ENCODE measurements at regions not wholly inside any gene's neighbourhood (a gene's known extent, or its start where the extent isn't known, plus 50 kb on each side); places are given as distances from the start of the nearest gene placed in this dataset.

DNA sequence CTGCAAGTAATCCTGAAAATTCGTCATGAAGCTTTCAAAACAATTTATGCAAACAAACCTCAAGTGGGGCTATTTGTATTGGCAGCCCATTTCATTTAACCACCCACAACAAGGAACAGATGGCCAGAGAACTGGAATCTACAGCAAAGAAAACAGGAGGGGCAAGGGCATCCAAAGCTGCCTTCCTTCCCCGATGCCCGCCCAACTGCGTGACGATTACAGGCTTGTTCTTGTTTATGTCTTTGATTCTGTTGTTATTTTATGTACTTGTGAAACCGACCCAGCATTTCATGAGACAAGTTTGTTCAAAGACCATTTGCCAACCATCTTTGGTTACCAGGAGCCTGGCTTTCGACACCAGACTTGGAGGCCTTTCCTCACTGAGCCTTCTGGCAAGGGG, 59.1 kb upstream of the IRX6 start:
- Histone ChIP-seq H3K9me3 (ENCODE audit: insufficient read depth, low read depth) (no peaks in the 10 kb centered on the region), H3K4me1 (replicated peaks; ENCODE audit: insufficient read depth) (no peaks in the 10 kb centered on the region), H3K27me3 (ENCODE audit: insufficient read depth, low read depth) (no peaks in the 10 kb centered on the region; the same call in 1 of the 2 replicates), H3F3A (ENCODE audit: insufficient read depth, low read depth) (no peaks in the 10 kb centered on the region), H2AFZ (no peak overlapping the region), H3K36me3 (ENCODE audit: low read depth) (no peaks in the 10 kb centered on the region), H3K9me2 (ENCODE audit: insufficient read depth) (no peaks in the 10 kb centered on the region), H3K4me3 (no peak overlapping the region), H4K20me1 (ENCODE audit: insufficient read depth) (no peaks in the 10 kb centered on the region), H3K4me2 (no peak overlapping the region), H3K27ac (no peak overlapping the region), H3K79me2 (ENCODE audit: low read depth) (no peaks in the 10 kb centered on the region)
- ChIA-PET POLR2A (ENCODE audit: unreplicated experiment) (no interaction called here), CTCF (no interaction called here)
- DNase-seq = no peak
- intact Hi-C loops (cut with micrococcal nuclease; ENCODE audit: unreplicated experiment) = no loop called here
- no TSS peak for BruUV-seq (replicated peaks)
- TF ChIP-seq, protein P1, sequence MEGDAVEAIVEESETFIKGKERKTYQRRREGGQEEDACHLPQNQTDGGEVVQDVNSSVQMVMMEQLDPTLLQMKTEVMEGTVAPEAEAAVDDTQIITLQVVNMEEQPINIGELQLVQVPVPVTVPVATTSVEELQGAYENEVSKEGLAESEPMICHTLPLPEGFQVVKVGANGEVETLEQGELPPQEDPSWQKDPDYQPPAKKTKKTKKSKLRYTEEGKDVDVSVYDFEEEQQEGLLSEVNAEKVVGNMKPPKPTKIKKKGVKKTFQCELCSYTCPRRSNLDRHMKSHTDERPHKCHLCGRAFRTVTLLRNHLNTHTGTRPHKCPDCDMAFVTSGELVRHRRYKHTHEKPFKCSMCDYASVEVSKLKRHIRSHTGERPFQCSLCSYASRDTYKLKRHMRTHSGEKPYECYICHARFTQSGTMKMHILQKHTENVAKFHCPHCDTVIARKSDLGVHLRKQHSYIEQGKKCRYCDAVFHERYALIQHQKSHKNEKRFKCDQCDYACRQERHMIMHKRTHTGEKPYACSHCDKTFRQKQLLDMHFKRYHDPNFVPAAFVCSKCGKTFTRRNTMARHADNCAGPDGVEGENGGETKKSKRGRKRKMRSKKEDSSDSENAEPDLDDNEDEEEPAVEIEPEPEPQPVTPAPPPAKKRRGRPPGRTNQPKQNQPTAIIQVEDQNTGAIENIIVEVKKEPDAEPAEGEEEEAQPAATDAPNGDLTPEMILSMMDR (conservative IDR thresholded peaks at IDR 0.05) = no peak
- TF ChIP-seq EZH2 (IDR thresholded peaks at IDR 0.05; ENCODE audit: low read depth) = no peak

DNA sequence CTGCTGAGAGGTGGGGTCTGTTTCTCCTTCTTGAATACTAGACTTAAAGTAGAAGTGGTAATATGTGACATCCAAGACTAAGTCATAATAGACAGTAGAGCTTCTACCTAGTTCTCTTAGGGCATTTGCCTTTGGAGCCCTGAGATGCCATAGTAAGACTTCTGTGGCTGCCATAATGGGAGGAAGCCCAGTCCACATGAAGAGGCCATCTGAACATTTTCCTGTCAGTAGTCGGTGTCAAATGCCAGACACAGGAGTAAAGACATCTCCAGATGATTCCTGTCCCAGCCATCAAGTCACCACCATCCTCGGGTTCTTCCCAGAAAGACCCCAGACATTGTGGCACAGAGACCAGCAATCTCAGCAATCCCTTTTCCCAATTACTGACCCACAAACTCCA, 58.1 kb upstream of the IRX6 start:
- no TSS peak for BruUV-seq (replicated peaks)
- Histone ChIP-seq H3K4me1 (replicated peaks; ENCODE audit: insufficient read depth) (no peaks in the 10 kb centered on the region), H3F3A (ENCODE audit: insufficient read depth, low read depth) (no peaks in the 10 kb centered on the region), H3K4me3 (no peak overlapping the region), H4K20me1 (ENCODE audit: insufficient read depth) (no peaks in the 10 kb centered on the region), H3K36me3 (ENCODE audit: low read depth) (no peaks in the 10 kb centered on the region), H2AFZ (no peak overlapping the region), H3K9me3 (ENCODE audit: insufficient read depth, low read depth) (no peaks in the 10 kb centered on the region), H3K4me2 (no peak overlapping the region), H3K9me2 (ENCODE audit: insufficient read depth) (no peaks in the 10 kb centered on the region), H3K27ac (no peak overlapping the region), H3K79me2 (ENCODE audit: low read depth) (no peaks in the 10 kb centered on the region), H3K27me3 (ENCODE audit: insufficient read depth, low read depth) (no peaks in the 10 kb centered on the region; the same call in 1 of the 2 replicates)
- ChIA-PET POLR2A (ENCODE audit: unreplicated experiment) (no interaction called here), CTCF (no interaction called here)
- intact Hi-C loops (cut with micrococcal nuclease; ENCODE audit: unreplicated experiment) = no loop called here
- no peak for DNase-seq
- TF ChIP-seq, protein P1 (conservative IDR thresholded peaks at IDR 0.05) = no peak
- no peak for TF ChIP-seq EZH2 (IDR thresholded peaks at IDR 0.05; ENCODE audit: low read depth)

DNA sequence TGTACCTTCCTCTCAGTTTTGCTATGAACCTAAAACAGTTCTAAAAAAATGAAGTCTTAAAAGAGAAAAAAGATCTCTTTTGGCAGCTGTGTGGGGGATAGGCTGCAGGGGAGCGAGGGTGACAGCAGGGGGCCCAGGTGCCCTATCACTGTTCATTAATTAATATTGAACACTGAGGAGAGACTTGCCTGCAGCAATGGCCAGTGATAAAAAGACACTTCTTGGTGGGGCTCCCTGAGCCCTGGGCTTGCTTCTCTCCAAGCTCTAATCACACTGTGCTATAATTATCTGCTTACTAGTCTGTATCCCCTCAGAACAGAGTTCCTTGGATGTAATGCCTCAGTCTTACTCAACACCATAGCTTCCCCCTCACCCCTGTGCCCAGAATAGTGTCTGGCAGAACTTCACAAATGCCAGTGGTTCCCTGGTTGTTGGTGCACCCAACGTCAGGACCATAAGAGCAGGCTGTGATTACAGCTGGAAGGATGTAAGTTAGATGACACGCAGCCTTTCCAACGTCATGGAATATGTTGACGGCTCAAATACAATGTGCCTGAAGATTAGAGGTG, 52.0 kb upstream of the IRX6 start:
- BruUV-seq (replicated peaks) = no TSS peak
- Histone ChIP-seq H3K4me1 (replicated peaks; ENCODE audit: insufficient read depth) (peaks cover 2% of the 10 kb centered on the region; the same call in 1 of the 2 replicates), H3K4me3 (no peak overlapping the region), H2AFZ (no peak overlapping the region), H4K20me1 (ENCODE audit: insufficient read depth) (no peaks in the 10 kb centered on the region), H3K4me2 (no peak overlapping the region), H3K79me2 (ENCODE audit: low read depth) (no peaks in the 10 kb centered on the region), H3K27me3 (ENCODE audit: insufficient read depth, low read depth) (no peaks in the 10 kb centered on the region), H3K9me2 (ENCODE audit: insufficient read depth) (no peaks in the 10 kb centered on the region), H3K27ac (no peak overlapping the region), H3K9me3 (ENCODE audit: insufficient read depth, low read depth) (no peaks in the 10 kb centered on the region), H3K36me3 (ENCODE audit: low read depth) (no peaks in the 10 kb centered on the region), H3F3A (ENCODE audit: insufficient read depth, low read depth) (no peaks in the 10 kb centered on the region)
- intact Hi-C loops (cut with micrococcal nuclease; ENCODE audit: unreplicated experiment) = no loop called here
- no peak for DNase-seq
- ChIA-PET POLR2A (ENCODE audit: unreplicated experiment) (no interaction called here), CTCF (no interaction called here)
- no peak for TF ChIP-seq EZH2 (IDR thresholded peaks at IDR 0.05; ENCODE audit: low read depth)

DNA sequence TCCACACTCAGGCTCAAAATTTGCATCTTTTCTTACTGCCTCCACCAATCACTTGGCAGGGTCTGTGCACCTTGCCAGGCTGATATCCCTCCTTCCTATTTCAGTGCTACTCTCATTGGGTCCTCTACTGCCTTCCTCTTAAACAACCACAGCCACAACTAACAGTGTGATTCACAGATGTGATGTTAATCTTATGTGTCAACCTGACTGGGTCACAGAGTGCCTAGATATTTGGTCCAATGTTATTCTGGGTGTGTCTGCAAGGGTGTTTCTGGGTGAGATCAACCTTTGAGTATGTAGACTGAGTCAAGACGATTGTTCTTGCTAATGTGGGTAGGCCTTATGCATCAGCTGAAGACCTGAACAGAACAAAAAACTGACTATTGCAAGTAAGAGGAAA, 51.3 kb upstream of the IRX6 start:
- no TSS peak for BruUV-seq (replicated peaks)
- DNase-seq = no peak
- intact Hi-C loops (cut with micrococcal nuclease; ENCODE audit: unreplicated experiment) = no loop called here
- ChIA-PET POLR2A (ENCODE audit: unreplicated experiment) (no interaction called here), CTCF (no interaction called here)
- H3K4me2 ChIP-seq = no peak overlapping the region
- H3K36me3 ChIP-seq (ENCODE audit: low read depth) = no peaks in the 10 kb centered on the region
- no peak for TF ChIP-seq EZH2 (IDR thresholded peaks at IDR 0.05; ENCODE audit: low read depth)
- TF ChIP-seq, protein P1 (conservative IDR thresholded peaks at IDR 0.05) = no peak
- no peaks in the 10 kb centered on the region for H3K9me3 ChIP-seq (ENCODE audit: insufficient read depth, low read depth)
- H3F3A ChIP-seq (ENCODE audit: insufficient read depth, low read depth) = no peaks in the 10 kb centered on the region
- H2AFZ ChIP-seq = no peak overlapping the region
- H3K4me1 ChIP-seq (replicated peaks; ENCODE audit: insufficient read depth) = peaks cover 10% of the 10 kb centered on the region
- no peaks in the 10 kb centered on the region for H3K9me2 ChIP-seq (ENCODE audit: insufficient read depth)
- no peak overlapping the region for H3K4me3 ChIP-seq
- no peaks in the 10 kb centered on the region for H3K27me3 ChIP-seq (ENCODE audit: insufficient read depth, low read depth)
- H3K79me2 ChIP-seq (ENCODE audit: low read depth) = no peaks in the 10 kb centered on the region
- H4K20me1 ChIP-seq (ENCODE audit: insufficient read depth) = no peaks in the 10 kb centered on the region
- no peak overlapping the region for H3K27ac ChIP-seq
